AG09319 (cell line): ENCODE measurements at regions not wholly inside any gene's neighbourhood (a gene's known extent, or its start where the extent isn't known, plus 50 kb on each side); places are given as distances from the start of the nearest gene placed in this dataset.

Experiments used
- DNase-seq: peaks from one replicate; pipeline ENCODE4 v3.0.0-alpha.2; 2010; ENCODE audit warnings: low read depth; ENCODE audit errors: extremely low read depth
- TF ChIP-seq, protein P1 (sequence below): IDR thresholded peaks from 2 replicates; pipeline ENCODE4 v1.5.1; 2011; ENCODE audit warnings: low read depth, mild to moderate bottlenecking, inconsistent platforms, low read length, moderate library complexity

GRCh38 chr6:84521511-84521910 lies 242.9 kb downstream of the TBX18 start:
- DNase-seq: no peak
- TF ChIP-seq, protein P1, sequence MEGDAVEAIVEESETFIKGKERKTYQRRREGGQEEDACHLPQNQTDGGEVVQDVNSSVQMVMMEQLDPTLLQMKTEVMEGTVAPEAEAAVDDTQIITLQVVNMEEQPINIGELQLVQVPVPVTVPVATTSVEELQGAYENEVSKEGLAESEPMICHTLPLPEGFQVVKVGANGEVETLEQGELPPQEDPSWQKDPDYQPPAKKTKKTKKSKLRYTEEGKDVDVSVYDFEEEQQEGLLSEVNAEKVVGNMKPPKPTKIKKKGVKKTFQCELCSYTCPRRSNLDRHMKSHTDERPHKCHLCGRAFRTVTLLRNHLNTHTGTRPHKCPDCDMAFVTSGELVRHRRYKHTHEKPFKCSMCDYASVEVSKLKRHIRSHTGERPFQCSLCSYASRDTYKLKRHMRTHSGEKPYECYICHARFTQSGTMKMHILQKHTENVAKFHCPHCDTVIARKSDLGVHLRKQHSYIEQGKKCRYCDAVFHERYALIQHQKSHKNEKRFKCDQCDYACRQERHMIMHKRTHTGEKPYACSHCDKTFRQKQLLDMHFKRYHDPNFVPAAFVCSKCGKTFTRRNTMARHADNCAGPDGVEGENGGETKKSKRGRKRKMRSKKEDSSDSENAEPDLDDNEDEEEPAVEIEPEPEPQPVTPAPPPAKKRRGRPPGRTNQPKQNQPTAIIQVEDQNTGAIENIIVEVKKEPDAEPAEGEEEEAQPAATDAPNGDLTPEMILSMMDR: no peak

DNA sequence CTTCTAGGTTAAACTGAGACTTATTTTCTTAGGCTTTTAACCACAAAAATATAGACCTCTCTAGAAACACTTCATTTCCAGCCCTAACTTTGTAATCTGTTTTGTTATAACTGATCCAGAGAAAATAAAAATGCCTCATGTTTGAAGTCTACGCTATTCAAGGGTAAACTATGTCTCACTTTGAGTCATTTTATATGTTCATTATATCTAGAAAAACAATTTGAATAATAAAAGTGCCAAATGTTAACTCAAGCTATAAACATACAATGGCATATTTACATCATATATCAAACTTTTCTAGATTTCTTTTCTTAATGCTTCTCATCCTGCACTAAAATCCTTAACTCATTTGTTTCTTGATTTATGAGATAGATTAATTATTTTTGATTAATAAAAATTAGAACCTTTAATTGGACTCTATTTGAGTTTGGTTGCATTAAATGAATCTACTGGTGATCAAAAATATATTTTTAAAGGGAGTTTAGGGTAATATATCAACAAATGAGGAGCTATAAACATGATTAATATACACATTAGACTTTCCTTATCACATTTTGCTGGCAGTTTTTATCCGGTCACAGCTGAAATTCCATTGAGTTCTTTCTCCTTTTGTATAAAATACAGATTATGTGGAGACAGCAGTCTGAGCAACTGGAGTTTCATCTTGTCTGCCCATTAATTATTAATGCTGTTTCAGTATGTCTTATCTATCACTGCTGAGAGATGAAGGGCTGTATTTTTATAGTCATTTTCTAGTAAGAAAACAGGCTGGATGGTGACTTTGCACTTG lies 246.5 kb downstream of the TBX18 start:
- TF ChIP-seq, protein P1: no peak
- no peak for DNase-seq

- TF ChIP-seq, protein P1: no peak
- DNase-seq: no peak
Observed at GRCh38 chr6:84516154-84516553, 248.2 kb downstream of the TBX18 start.

DNA sequence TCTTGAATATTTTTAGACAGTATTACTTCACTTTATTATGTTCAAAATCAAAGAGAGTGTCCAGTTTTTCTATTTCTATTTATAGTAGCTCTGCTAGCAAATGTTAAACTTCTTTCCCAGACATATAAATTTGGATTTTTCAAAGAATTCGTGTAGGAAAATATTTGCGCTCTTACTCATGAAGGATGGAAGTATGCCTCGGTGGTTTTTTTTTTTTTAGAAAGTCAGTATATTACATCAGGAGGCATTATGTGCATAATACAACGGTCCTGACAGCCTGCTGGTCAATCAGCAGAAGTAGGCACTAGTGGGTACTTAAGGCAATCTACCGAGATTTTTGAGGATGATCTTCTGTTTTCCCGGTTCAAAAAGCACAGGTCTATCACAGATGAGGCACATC lies 249.3 kb downstream of the TBX18 start:
- no peak for DNase-seq

DNA sequence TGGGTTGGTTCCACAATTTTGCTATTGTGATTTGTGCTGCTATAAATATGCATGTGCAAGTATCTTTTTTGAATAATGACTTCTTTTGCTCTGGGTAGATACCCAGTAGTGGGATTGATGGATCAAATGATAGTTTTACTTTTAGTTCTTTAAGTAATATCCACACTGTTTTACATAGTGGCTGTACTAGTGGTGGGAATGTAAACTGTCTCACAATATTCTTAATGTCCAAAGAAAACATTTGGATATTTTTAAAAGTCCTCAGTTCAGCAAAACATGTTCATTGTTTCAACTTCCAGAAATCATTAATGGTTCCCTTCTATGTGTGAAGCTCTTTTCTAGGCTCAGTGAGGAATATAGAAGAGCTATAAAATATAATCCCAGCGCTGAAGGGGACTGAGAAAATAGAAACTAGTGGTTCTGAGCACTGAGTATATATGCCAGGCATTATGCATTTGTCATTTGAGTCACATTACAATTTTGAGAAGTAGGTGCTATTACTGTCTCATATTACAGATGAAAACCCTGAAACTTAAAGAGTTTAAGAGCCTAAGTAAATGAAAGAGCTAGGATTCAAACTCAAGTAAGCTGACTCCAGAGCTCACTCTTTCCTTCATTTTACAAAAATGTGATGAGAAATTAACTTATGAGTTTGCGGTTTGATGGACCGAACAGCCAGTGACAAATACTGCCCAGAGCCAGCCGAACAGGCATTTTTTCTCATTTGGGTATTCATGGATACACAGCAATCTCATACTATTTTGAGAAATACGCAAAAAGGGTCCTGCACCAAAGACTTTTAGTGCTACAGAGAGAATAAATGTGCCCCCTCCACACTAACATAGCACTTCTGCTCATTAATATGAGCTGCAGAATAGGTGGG lies 250.1 kb downstream of the TBX18 start:
- no peak for DNase-seq
- TF ChIP-seq, protein P1: no peak

More for the DNA sequence above, 249.3 kb downstream of the TBX18 start:
- TF ChIP-seq, protein P1: no peak

DNA sequence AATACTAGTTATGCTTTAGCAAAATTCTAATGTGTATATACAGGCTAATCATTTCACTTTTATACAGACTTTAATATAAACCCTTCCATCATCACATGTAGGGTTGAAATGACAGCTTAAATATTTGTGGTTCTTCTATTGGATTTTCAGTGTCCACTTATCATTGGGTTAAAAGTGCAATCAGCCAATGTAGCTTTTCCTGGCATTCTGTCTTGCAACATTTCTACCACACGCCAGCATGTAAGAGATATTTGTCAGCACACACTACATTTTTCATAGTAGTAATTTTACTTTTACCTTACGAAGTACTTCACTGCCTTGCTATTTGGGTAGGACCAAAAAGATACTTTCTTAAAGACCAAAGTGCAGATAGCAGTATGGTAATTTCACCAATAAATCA lies 252.0 kb downstream of the TBX18 start:
- TF ChIP-seq, protein P1: no peak
- no peak for DNase-seq

DNA sequence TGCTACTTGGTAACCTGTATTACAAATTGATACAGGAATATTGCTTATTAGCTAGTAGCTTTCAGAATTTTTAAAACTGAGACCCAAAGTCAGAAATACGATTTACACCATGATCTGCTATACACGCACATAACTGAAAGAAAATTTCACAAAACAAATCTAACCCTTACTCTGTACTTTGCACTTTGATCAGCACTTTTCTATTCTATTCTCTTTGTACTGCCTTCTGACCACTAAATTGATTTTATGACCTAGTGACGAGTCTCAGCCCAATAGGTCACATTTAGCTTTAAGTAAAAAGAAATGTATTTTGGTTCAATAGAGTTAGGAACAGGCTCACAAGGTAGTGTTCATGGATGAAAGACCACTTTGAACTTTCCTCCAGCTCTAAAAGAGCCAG lies 252.5 kb downstream of the TBX18 start:
- no peak for DNase-seq
- TF ChIP-seq, protein P1: no peak
